IPS-NIHi11 (cell line): ENCODE measurements at regions not wholly inside any gene's neighbourhood (a gene's known extent, or its start where the extent isn't known, plus 50 kb on each side); places are given as distances from the start of the nearest gene placed in this dataset.

Experiments
- DNase-seq: peaks from one replicate; pipeline ENCODE4 v3.0.0; 2012; ENCODE audit warnings: mixed read lengths, low spot score

GRCh38 chr12:58533652-58534051 is 386.7 kb downstream of the LRIG3 start:
- no peak for DNase-seq

DNA sequence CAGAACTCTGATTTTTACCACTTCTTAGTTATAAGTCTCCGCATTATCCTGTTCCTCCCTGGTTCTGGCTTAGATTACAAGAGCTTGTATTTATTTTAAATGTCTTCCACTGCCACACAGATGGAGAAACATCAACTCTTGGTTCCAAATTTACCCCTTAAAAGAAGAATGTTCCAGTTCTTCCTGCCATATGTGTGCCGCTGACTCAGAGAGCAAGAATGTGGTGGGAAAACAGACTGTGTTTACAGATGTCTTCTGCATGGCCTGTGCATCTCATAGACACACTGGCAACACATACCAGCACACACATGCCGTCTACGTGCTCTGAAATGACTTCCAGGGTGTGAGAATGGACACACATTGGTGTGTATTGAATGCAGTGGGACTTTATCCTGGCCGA is 383.0 kb downstream of the LRIG3 start:
- no peak for DNase-seq

- DNase-seq, result no peak
These were observed 381.0 kb downstream of the LRIG3 start for GRCh38 chr12:58539295-58539694.

DNA sequence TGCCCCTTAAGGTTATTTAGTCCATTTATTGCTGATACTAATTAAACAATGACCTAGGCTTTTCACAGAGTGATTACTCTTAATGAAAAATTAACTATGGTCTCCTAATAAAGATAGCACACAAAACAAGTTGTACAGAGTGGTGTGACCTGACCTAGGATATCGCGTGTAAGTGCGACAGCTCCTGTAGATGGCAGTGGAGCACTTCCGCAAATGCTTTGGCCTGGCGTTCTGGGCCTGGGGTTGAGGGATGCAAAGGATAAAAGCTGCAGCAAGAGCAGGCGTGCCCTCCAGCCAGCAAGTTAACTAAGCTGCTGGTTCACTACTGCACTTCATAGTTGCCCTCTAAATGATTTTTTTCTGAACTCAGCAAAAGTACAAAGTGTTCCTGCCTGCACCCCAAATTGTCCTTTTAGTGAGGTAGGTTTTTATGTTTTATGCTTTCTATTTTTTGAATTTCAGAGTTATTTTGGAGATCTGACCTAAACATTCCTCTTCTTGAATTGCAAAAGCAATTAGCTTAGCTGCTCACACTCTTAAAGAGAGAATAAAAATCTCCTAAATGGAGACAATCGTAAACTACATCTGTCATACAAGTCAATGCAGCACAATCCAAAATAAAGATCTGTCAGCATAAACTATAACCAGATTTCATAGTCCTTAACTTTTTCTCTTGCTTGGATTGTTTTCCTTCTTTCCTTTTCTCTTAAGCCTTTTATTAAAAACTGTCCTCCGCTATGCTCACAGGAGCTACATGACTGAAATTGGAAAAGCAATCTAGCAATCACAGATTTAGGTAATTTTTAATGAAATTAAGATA is 379.6 kb downstream of the LRIG3 start:
- peak; percentile 68 for DNase-seq

DNA sequence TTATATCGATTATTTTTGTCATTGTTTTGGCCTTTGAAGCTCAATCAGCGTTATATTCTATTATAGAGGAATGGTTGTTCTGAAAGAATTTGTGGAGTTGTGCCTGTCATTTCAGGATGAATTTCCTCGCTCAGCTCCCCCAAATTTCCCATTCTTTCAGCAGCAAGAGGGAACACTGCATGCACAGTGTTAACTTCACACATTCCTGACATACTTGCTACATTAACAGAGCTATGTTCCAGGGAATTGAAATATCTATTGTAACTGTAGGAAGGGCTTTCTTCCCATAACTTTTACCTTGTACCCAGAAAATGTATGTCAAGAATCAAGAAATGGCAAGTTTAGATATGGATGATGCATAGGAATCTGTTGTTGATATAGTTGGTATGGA is 379.0 kb downstream of the LRIG3 start:
- DNase-seq, result no peak

DNA sequence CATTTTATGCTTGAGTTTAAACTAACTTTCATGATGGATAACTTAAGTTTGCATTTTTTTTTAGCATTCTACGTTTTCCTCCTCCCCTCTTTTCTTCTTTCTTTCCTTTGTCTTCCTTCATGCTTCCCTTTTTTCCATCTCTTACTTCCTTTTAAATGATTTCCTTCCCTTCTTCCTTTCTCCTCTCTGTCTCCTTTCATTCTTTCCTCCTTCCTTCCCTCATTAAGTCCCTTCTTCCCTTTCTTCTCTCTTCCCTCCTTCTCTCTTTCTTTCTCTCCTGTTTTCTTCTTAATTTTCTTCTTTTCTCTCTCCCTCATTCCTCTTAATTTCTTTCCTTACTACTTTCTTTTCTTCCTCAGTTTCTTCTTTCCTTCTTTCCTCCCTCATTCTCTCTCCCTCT is 376.0 kb downstream of the LRIG3 start:
- DNase-seq, result no peak

DNA sequence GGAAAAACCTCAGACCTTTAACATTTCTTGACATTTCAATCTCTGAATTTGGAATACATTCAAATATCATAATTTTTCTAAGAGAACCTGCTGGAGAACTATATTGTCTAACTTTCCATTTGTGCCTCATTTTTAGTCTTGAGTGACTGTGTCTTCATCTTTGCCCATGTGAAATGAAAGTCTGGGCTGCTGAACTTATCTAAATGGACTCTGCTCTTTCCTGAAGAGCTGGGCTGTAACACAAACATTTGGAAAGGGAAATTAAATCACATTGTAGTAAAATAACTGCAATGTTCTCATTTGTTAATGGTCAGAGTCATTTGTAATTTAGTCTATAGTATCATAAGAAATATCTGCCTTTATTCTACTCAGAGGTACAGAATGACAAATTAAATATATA is 373.1 kb downstream of the LRIG3 start:
- DNase-seq, result no peak

DNA sequence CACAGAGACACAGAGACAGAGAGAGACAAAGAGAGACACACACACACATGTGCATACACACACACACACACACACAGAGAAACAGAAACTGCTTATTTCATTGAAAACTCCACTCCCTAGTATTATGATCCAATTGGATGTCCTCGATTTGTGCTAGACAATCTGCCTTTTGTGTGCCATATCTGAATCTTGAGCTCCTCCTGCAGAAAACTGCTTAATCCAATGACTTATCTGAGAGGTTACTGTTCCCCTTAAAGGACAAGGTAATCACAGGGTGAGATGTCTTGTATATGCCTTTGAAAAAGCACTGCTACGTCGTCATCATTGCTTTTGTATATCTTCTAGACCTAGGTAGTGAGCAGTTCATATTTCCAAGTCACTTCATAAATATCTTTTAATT is 371.5 kb downstream of the LRIG3 start:
- DNase-seq, result no peak

- DNase-seq, result no peak
These were observed 365.7 kb downstream of the LRIG3 start for GRCh38 chr12:58554522-58555157.

GRCh38 chr12:58557171-58557570 is 363.1 kb downstream of the LRIG3 start:
- DNase-seq, result no peak

DNA sequence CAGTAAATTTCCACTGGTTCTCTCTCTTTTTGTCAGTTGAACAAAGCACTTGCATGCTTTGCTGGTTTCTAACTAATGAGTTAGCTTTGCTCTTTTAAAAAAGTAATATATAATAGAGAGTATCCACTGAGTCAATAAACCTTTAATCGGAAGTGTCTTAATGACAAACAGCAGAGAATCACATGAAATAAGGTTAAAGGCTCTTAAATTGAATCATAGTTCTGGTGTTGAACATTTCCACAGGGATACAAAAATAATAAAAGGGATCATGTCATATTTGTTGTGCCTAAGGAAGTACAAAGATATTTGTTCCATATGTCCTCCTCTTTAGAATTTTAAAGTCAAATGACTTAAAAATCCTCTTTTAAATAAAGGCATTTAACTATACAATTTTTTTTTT is 362.6 kb downstream of the LRIG3 start:
- DNase-seq, result no peak

- no peak for DNase-seq
These were observed 356.7 kb downstream of the LRIG3 start for GRCh38 chr12:58563621-58564020.

GRCh38 chr12:58564721-58565120 is 355.6 kb downstream of the LRIG3 start:
- no peak for DNase-seq

DNA sequence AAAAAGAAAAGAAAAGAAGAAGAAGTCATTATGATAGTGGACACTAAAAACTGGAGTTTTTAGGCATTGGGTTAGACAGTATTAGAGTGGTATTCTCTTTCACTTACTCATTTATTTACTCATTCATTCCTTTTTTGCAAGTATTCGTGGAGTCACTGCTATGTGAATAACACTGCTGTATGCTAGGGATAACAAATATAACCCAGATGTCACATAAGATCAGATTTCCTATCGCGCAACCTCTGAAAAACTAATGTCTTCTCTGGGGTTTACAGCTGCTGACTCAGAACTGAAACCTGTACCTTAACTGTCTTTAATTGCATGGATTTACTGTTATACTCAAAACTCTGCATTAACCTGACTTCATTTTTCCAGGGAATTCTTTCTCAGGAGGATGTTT is 353.7 kb downstream of the LRIG3 start:
- no peak for DNase-seq

DNA sequence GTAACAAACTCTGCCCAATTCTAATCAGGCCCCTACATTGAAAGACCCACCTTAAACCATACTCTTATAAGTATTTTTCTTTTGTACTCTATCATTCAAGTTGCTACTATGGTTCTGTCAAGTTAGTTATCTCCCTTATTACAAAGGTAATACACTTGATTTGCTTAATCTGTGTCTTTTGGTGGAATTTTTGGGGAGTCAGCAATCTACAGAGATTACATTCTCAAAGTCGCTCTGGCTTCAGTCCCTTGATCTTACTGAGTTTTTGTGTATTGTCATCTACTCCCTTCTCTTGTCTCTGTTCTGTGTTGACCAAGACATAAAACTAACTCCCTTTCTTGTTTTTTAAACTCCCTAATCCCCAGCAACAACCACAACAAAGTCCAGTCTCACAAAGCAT is 353.1 kb downstream of the LRIG3 start:
- DNase-seq, result no peak

DNA sequence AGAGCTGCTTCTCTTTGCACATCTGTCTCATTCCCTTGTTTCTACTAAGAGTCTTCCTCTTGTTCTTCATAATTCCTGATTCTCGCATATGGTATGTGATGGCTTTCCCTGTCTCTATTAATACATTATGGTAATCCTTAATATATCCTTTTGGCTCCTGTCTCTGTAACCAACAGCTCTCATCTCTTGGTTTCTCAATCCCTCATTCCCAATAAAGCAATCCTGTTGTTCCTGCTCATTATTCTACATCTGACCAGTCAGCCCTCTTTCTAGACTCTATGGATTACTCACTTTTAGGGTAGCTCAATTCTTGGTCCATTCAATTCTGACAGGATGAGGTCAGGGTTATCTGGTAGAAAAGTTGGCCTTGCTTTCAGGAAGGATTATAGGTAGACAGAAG is 349.9 kb downstream of the LRIG3 start:
- no peak for DNase-seq

GRCh38 chr12:58575256-58575655 is 345.0 kb downstream of the LRIG3 start:
- no peak for DNase-seq

DNA sequence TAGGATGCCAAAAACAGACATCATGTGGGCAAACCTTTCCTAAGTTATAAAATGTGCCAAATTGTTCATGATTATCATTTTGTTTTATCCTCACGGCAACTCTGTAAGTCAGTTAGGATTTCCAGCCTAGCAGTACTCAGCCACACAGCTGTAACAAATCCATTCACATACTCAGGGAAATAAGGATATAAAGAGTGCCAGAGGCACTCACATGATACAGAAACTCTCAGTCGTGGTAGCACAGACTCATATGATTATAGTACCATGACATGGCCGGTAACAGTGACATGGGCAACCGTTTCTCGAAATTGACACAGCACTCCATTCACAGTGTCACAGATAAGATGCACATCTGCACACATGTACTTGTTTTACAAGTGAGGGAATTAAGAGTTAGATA is 344.2 kb downstream of the LRIG3 start:
- DNase-seq, result no peak

DNA sequence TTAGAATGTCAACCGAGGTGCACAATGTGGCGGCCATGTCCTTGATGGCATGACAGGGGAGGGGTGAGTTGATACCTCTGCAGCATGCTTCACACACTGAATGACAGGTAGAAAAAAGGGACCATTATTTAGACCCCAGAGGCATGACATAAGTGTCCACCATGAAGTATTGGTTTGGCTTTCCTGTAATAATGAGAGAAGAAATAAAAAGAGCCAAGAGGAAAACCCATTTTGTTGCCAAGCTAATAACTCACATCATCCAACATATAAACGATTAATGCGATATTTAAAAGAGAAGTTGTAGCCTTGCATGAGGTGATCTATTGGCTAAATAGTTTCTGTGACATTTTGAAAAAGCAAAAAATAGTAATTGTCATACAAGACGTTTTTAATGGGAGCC is 343.4 kb downstream of the LRIG3 start:
- no peak for DNase-seq

DNA sequence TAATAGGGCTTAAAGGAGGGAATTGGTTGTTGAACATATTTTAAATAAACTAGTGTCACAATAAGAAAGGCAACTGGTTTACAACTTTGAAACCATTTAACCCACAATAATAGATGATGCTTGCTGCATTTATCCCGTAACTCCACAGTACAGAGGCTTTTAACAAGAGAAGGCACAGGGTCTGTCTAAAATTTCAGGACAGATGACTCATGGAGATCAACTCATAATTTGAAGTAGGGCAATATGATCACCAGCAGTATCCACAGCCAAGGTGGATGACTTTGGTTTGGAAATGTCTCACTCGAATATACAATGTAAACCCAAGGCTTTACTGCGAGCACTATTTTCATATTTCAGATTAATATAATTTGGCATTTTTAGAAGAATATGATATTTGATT is 340.2 kb downstream of the LRIG3 start:
- no peak for DNase-seq

DNA sequence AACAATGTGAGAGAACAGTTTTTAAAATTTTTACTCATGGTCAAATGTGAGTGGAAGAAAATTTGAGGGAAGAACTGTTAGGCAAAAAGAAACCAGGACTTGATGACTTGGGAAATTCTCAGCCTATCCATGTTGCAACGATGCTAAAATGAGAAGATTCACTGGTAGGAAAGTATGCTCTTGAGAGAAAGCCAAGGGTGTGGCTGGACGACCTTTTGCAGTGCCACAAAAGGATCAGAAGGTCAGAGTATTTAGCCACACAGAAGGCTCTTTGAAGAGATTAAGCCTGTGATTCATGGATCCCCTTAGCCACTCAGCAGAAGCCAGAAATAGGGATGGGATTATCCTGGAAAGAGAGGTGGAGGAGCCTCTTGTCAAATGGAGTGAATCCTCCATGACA is 336.8 kb downstream of the LRIG3 start:
- DNase-seq, result no peak

DNA sequence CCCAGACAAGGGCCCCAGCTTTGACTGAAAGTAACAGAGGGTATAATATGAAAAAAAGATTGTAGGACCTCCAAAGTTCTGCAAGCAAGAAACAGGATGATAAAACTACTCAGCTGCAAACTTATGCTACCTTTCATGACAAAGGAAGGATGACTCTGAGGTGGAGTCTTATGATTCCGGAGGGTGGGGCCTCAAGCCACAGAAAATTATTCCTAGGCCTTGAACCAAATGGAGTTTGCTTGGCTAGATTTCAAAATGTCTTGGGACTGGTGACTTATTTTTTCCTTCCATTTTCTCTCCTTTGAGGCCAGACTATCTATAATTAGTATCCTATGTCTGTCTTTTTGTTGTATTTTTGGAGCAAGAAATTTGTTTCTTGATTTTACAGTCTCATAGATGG is 336.4 kb downstream of the LRIG3 start:
- no peak for DNase-seq

DNA sequence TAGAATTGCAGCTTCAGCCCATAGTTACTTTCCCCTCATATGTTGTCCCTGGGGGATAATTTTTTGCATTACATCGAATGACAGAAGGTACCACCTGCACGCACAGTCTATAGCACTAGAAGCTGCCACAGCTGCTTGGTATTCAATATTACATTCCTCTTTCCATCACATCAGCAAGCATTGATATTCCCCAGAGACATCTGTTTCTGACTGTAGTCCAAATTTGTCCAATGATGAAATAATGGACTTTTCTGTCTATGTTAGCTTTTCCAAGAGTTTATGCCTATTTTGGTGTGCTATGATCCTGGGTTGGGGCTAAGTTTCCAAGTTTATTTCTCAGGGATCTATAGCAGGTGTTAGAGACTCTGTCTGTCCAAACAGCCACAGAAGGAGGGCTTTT is 335.4 kb downstream of the LRIG3 start:
- no peak for DNase-seq

GRCh38 chr12:58586762-58587161 is 333.5 kb downstream of the LRIG3 start:
- DNase-seq, result no peak
